Esophagus muscularis mucosa (tissue), 4 donors: ENCODE measurements at regions not wholly inside any gene's neighbourhood (a gene's known extent, or its start where the extent isn't known, plus 50 kb on each side); places are given as distances from the start of the nearest gene placed in this dataset.

Experiments
- DNase-seq: peaks from one replicate; pipeline ENCODE4 v3.0.0-alpha.2; 2017; ENCODE audit errors: extremely low spot score
- H3K27ac ChIP-seq, 4 donors: fragments of 200-600 bp; sonication (generic); replicated peaks in 1 of 4; 1 replicate in 3 of 4; 2 replicates in 1 of 4; pipeline ENCODE4 v1.5.1; 2016 to 2019; ENCODE audit warnings: mild to moderate bottlenecking in 1 of 4
- H3K27me3 ChIP-seq, 4 donors: fragments of 200-600 bp; sonication (generic); one replicate each; pipeline versions ENCODE4 v1.5.1 to v1.6.0; 2016 to 2019
- H3K36me3 ChIP-seq, 4 donors: fragments of 200-600 bp; sonication (generic); one replicate each; pipeline ENCODE4 v1.5.1; 2016 to 2019
- H3K4me1 ChIP-seq, 4 donors: fragments of 200-600 bp; sonication (generic); one replicate each; pipeline ENCODE4 v1.5.1; 2016 to 2019
- H3K4me3 ChIP-seq, 4 donors: fragments of 200-600 bp; sonication (generic); 1 replicate in 2 of 4; 2 replicates in 2 of 4; pipeline ENCODE4 v1.5.1; 2016 to 2019; ENCODE audit warnings: mild to moderate bottlenecking in 4 of 4, moderate library complexity in 1 of 4
- H3K9me3 ChIP-seq, 4 donors: fragments of 200-600 bp; sonication (generic); 1 replicate in 3 of 4; 2 replicates in 1 of 4; pipeline ENCODE4 v1.5.1; 2016 to 2019
- CTCF ChIP-seq, 3 experiments: fragments of 200-600 bp in 2 of 3; fragments of 450-650 bp in 1 of 3; sonication (generic) in 2 of 3; IDR thresholded peaks; one replicate each; pipeline ENCODE4 v1.5.1; 2017 to 2019; ENCODE audit warnings: antibody characterized with exemption in 3 of 3, mild to moderate bottlenecking in 2 of 3, moderate library complexity in 1 of 3
- EP300 ChIP-seq: sonication (generic); formaldehyde crosslinking; IDR thresholded peaks from one replicate; pipeline ENCODE4 v1.6.1; 2017; ENCODE audit warnings: antibody characterized with exemption
- POLR2A ChIP-seq: fragments of 450-650 bp; IDR thresholded peaks from one replicate; pipeline ENCODE4 v1.6.1; 2017; ENCODE audit warnings: antibody characterized with exemption, moderate library complexity, mild to moderate bottlenecking, low read depth
- POLR2AphosphoS5 ChIP-seq, 2 donors: sonication (generic); formaldehyde crosslinking; IDR thresholded peaks; one replicate each; pipeline ENCODE4 v1.6.1; 2017; ENCODE audit warnings: antibody characterized with exemption in 2 of 2
- WGBS: methylation state at CpG from one replicate; pipeline ENCODE4 v1.1.5; 2018; 5-methylcytosine and 5-hydroxymethylcytosine counted together
- intact Hi-C: fragments of 100-400 bp; cut with DNase I; formaldehyde crosslinking; loops from one replicate; pipeline ENCODE4 v1.15.1; 2023

- no peaks in the 10 kb centered on the region for H3K9me3 ChIP-seq
These were observed 237.1 kb downstream of the HHIPL2 start for GRCh38 chr1:222310836-222311235.

GRCh38 chr1:222307621-222308020, 240.3 kb downstream of the HHIPL2 start:
- Histone ChIP-seq H3K36me3 (no peaks in the 10 kb centered on the region), H3K27me3 (no peaks in the 10 kb centered on the region), H3K9me3 (no peaks in the 10 kb centered on the region), H3K4me3 (no peak overlapping the region), H3K27ac (no peak overlapping the region), H3K4me1 (no peaks in the 10 kb centered on the region)
- TF ChIP-seq POLR2AphosphoS5 (IDR thresholded peaks at IDR 0.05), result no peak
- no peak for TF ChIP-seq EP300
- no peak for TF ChIP-seq POLR2A
- no peak for TF ChIP-seq CTCF (IDR thresholded peaks at IDR 0.05)
- 46% methylated on average over 2 of the region's 2 CpGs for WGBS
- intact Hi-C loops, result no loop called here
- DNase-seq, result no peak

More at GRCh38 chr1:222310836-222311235, 237.1 kb downstream of the HHIPL2 start:
- no peaks in the 10 kb centered on the region for H3K4me1 ChIP-seq
- intact Hi-C loops, result no loop called here
- no peak overlapping the region for H3K27ac ChIP-seq
- TF ChIP-seq POLR2A (no peak), EP300 (no peak), POLR2AphosphoS5 (IDR thresholded peaks at IDR 0.05) (no peak), CTCF (IDR thresholded peaks at IDR 0.05) (no peak)
- no peak overlapping the region for H3K4me3 ChIP-seq
- no peaks in the 10 kb centered on the region for H3K36me3 ChIP-seq
- DNase-seq, result no peak
- no peaks in the 10 kb centered on the region for H3K27me3 ChIP-seq
- WGBS, result 82% methylated on average over 5 of the region's 5 CpGs

- Histone ChIP-seq H3K9me3 (no peaks in the 10 kb centered on the region), H3K27ac (no peak overlapping the region), H3K4me1 (no peaks in the 10 kb centered on the region), H3K27me3 (no peaks in the 10 kb centered on the region), H3K36me3 (no peaks in the 10 kb centered on the region), H3K4me3 (no peak overlapping the region)
- WGBS, result 96% methylated on average over 1 of the region's 1 CpG
- DNase-seq, result no peak
- TF ChIP-seq EP300 (no peak), CTCF (IDR thresholded peaks at IDR 0.05) (no peak), POLR2A (no peak), POLR2AphosphoS5 (IDR thresholded peaks at IDR 0.05) (no peak)
- intact Hi-C loops, result no loop called here
These were observed 241.4 kb downstream of the HHIPL2 start for GRCh38 chr1:222306512-222306911.

- intact Hi-C loops, result no loop called here
- Histone ChIP-seq H3K27ac (no peak overlapping the region), H3K4me3 (no peak overlapping the region), H3K4me1 (no peaks in the 10 kb centered on the region), H3K36me3 (no peaks in the 10 kb centered on the region), H3K27me3 (no peaks in the 10 kb centered on the region), H3K9me3 (no peaks in the 10 kb centered on the region)
- TF ChIP-seq POLR2A, result no peak
- no peak for TF ChIP-seq POLR2AphosphoS5 (IDR thresholded peaks at IDR 0.05)
- TF ChIP-seq EP300, result no peak
- TF ChIP-seq CTCF (IDR thresholded peaks at IDR 0.05), result no peak
- DNase-seq, result no peak
These were observed 241.9 kb downstream of the HHIPL2 start for GRCh38 chr1:222306011-222306410.

GRCh38 chr1:222301652-222302051, 246.3 kb downstream of the HHIPL2 start:
- no peak for DNase-seq
- Histone ChIP-seq H3K4me3 (no peak overlapping the region), H3K36me3 (no peaks in the 10 kb centered on the region), H3K4me1 (no peaks in the 10 kb centered on the region), H3K27me3 (no peaks in the 10 kb centered on the region), H3K9me3 (peaks cover 0 to 11% (median 4%) of the 10 kb centered on the region in 4 donors), H3K27ac (no peak overlapping the region)
- intact Hi-C loops, result no loop called here
- no peak for TF ChIP-seq POLR2AphosphoS5 (IDR thresholded peaks at IDR 0.05)
- TF ChIP-seq EP300, result no peak
- no peak for TF ChIP-seq CTCF (IDR thresholded peaks at IDR 0.05)
- no peak for TF ChIP-seq POLR2A
- 56% methylated on average over 2 of the region's 2 CpGs for WGBS
